Fibroblast of peridontal ligament (primary cell): ENCODE measurements at regions not wholly inside any gene's neighbourhood (a gene's known extent, or its start where the extent isn't known, plus 50 kb on each side); places are given as distances from the start of the nearest gene placed in this dataset.
A peak's percentile ranks its signal among the peaks of the same experiment; 100 is the strongest.

Source experiments
- DNase-seq: peaks from one replicate; pipeline ENCODE4 v3.0.0-alpha.2; 2010; ENCODE audit errors: extremely low read depth

- peak; percentile 50 for DNase-seq
Measured at GRCh38 chr2:12343141-12343540, 373.6 kb upstream of the TRIB2 start.

GRCh38 chr2:12347066-12347493 is 369.7 kb upstream of the TRIB2 start:
- peak; percentile 35 for DNase-seq

GRCh38 chr2:12348216-12348615 is 368.5 kb upstream of the TRIB2 start:
- no peak for DNase-seq

- DNase-seq: no peak
Measured at GRCh38 chr2:12350821-12351220, 365.9 kb upstream of the TRIB2 start.

GRCh38 chr2:12352889-12353288 is 363.8 kb upstream of the TRIB2 start:
- peak; percentile 36 for DNase-seq

GRCh38 chr2:12361506-12361905 is 355.2 kb upstream of the TRIB2 start:
- peak; percentile 28 for DNase-seq

GRCh38 chr2:12363138-12363537 is 353.6 kb upstream of the TRIB2 start:
- no peak for DNase-seq

GRCh38 chr2:12363569-12363968 is 353.2 kb upstream of the TRIB2 start:
- no peak for DNase-seq

GRCh38 chr2:12369566-12369965 is 347.2 kb upstream of the TRIB2 start:
- DNase-seq: no peak

GRCh38 chr2:12376025-12376424 is 340.7 kb upstream of the TRIB2 start:
- DNase-seq: peak; percentile 33

GRCh38 chr2:12379143-12379542 is 337.6 kb upstream of the TRIB2 start:
- DNase-seq: no peak

GRCh38 chr2:12381543-12382325 is 335.0 kb upstream of the TRIB2 start:
- DNase-seq: no peak

GRCh38 chr2:12382366-12382765 is 334.4 kb upstream of the TRIB2 start:
- DNase-seq: no peak

- peak; percentile 53 for DNase-seq
Measured at GRCh38 chr2:12389344-12390045, 327.2 kb upstream of the TRIB2 start.

GRCh38 chr2:12391116-12391515 is 325.6 kb upstream of the TRIB2 start:
- DNase-seq: no peak

GRCh38 chr2:12396699-12397098 is 320.0 kb upstream of the TRIB2 start:
- no peak for DNase-seq

- no peak for DNase-seq
Measured at GRCh38 chr2:12397854-12398253, 318.9 kb upstream of the TRIB2 start.

GRCh38 chr2:12399240-12399639 is 317.5 kb upstream of the TRIB2 start:
- no peak for DNase-seq

GRCh38 chr2:12400543-12400942 is 316.2 kb upstream of the TRIB2 start:
- no peak for DNase-seq

GRCh38 chr2:12402440-12403139 is 314.1 kb upstream of the TRIB2 start:
- no peak for DNase-seq

- no peak for DNase-seq
Measured at GRCh38 chr2:12404497-12404896, 312.2 kb upstream of the TRIB2 start.

GRCh38 chr2:12407160-12407559 is 309.6 kb upstream of the TRIB2 start:
- DNase-seq: no peak

- peak; percentile 20 for DNase-seq
Measured at GRCh38 chr2:12412898-12413305, 303.8 kb upstream of the TRIB2 start.
